NCI-H128 (cell line): ENCODE measurements at regions not wholly inside any gene's neighbourhood (a gene's known extent, or its start where the extent isn't known, plus 50 kb on each side); places are given as distances from the start of the nearest gene placed in this dataset.

Experiments
- DNase-seq: peaks from one replicate; lab custom pipeline; 2025; ENCODE audit not compliant: unreplicated experiment; lab: John Stamatoyannopoulos, UW

GRCh38 chr6:134866563-134866962, 83.3 kb downstream of the ALDH8A1 start:
- DNase-seq: no peak

GRCh38 chr6:134864558-134864957, 85.3 kb downstream of the ALDH8A1 start:
- DNase-seq: no peak

DNA sequence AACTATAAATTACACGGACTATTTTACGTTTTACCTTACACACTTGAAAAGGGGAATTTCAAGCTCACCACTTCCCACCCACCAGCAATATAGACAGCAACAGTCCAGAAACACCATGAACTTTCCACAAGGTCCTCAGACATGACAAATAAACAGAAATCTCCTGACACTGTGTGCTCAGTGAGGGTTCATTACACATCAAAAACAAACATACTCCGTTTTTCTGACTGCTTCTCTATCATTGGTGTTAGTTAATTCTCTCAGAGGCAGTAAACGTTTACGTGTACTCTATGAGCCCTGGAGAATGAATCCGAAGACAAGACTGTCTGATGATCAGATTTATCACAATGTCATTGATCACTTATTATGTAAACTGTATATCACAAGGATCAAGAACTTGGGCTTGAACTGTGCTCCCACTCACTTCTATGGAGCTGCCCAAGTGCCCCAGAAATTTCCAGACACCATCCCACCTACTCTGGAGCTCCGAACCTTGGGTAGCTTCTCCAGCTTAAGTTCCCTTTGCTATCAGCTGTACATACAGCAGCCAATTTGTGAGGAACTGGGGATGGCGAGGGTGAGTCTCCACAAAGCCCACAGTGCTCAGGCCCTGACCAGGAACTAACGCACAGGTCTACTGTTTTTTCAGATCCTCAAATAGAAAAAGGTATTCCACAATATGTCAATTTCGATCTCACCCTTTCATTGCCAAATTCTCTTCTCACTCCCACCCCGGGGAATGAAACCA, 86.0 kb downstream of the ALDH8A1 start:
- no peak for DNase-seq

- DNase-seq: no peak
Measured at GRCh38 chr6:134854366-134854765, 95.5 kb downstream of the ALDH8A1 start.

GRCh38 chr6:134853111-134854055, 96.5 kb downstream of the ALDH8A1 start:
- DNase-seq: no peak

GRCh38 chr6:134851548-134851947, 98.4 kb downstream of the ALDH8A1 start:
- DNase-seq: no peak

DNA sequence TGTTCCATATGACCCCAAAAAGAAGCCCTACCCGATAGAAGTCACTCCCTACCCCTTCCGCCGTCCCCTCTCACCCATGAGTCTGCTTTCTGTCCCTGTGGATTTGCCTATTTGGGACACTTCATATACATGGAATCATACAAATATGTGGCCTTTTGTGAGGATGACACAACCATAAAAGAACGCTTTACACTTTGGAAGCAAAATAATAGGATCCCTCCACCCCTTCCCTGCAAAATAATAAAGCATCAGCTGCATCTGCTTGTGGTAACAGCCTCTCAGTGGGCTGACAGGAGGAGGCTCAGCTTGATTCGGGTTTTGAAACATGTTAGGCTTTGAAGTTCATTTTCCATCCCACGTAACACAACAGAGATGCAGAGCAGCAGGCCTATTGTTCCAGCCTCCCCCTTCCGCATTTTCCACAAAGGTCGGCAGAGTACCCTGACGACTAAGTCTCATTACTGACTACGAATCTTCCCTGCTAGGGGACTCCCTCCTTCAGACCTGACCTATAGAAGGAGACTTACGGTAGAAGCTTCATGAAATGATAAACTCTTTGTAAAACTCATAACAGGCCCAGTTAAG, 99.1 kb downstream of the ALDH8A1 start:
- no peak for DNase-seq

- no peak for DNase-seq
Measured at GRCh38 chr6:134849920-134850447, 99.9 kb downstream of the ALDH8A1 start.

- DNase-seq: no peak
Measured at GRCh38 chr6:134848076-134848475, 101.8 kb downstream of the ALDH8A1 start.

- DNase-seq: no peak
Measured at GRCh38 chr6:134846865-134847264, 103.0 kb downstream of the ALDH8A1 start.

- DNase-seq: no peak
Measured at GRCh38 chr6:134846031-134846430, 103.9 kb downstream of the ALDH8A1 start.

DNA sequence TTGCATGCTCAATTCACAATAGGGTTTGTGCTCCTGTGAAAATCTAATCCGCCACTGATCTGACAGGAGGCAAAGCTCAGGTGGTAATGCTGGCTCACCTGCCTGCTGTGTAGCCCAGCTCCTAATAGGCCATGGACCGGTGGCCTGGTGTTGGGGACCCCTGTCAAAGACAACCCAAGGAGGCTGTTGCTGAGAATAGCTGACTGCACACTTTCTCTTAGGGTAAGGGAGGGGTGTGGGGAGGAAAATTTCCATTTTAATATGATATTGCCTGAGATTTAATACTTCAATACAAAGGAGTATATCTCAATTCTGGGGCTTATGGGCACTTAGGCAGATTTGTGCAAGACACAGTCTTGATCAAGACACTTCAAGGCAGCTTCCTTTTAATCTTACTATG, 105.8 kb downstream of the ALDH8A1 start:
- DNase-seq: no peak

DNA sequence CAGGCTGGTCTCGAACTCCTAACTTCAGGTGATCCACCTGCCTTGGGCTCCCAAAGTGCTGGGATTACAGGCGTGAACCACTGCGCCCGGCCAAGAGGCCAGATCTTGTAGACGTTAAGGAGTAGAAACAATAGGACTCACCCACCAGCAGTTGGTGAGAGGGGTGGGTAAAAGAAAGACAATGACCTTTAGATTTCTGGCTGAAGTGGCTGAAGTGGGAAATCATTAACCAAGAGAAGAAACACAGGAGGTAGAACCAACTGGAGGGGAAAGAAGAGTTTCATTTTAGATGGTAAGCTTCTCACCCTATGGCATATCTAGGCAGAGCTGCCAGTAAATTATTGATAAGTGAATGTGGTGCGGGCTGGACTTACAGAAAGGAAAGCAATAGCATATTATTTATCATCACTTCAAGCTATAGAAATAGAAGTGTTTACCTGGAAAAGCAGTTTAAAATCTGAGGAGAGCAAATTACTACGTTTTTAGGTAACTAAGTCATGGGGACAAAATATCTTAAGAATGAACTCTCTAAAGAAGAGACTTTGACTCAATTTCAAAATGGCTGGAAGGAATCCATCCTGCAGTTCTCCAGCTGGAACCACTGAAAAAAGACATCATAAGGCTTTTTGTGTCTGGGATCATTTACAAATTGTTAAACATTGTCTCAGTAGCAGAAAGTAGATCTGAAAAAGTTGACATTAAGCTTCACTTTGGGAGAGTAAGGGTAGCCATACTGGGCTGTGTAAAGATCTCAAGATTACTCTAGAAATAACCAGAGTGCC, 109.6 kb downstream of the ALDH8A1 start:
- no peak for DNase-seq

GRCh38 chr6:134835993-134836392, 113.9 kb downstream of the ALDH8A1 start:
- DNase-seq: no peak

DNA sequence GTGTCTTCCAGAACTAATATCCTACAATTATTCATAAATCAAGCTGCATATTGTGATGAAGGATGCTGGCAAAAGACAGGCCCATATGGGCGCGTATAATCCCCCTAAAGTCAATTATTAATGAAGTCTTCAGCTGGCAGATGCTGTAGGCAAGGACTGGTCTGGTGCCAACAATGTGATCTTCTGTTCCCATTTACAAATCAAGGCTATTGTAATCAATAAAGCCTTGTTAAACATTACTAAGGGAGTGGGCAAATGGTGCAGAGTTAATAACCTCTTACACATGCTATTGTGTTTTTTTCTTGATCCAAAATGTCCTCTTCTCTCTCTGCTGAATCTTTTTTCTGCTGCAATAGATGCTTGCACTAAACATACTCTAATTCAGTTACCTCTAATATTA, 119.0 kb downstream of the ALDH8A1 start:
- DNase-seq: no peak

DNA sequence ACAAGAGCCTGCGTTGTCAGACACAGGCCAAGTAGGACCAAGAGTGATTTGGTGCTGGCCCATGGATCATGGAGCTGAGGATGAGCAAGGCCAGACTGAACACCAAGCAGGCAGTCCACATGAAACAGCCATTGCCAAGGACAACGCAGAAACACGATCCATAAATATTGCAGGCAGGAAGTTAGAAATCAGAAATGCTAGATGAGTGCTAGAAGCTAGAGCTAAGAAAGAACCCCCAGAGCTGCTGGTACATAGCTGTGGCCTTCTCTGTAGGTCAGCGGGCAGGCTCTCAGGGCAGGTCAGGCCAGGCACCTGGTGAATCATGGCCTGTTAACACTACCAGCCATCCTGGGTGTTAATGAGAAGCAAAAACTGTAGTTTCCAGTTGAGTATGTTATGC, 119.7 kb downstream of the ALDH8A1 start:
- DNase-seq: no peak

GRCh38 chr6:134828641-134829040, 121.3 kb downstream of the ALDH8A1 start:
- DNase-seq: no peak

DNA sequence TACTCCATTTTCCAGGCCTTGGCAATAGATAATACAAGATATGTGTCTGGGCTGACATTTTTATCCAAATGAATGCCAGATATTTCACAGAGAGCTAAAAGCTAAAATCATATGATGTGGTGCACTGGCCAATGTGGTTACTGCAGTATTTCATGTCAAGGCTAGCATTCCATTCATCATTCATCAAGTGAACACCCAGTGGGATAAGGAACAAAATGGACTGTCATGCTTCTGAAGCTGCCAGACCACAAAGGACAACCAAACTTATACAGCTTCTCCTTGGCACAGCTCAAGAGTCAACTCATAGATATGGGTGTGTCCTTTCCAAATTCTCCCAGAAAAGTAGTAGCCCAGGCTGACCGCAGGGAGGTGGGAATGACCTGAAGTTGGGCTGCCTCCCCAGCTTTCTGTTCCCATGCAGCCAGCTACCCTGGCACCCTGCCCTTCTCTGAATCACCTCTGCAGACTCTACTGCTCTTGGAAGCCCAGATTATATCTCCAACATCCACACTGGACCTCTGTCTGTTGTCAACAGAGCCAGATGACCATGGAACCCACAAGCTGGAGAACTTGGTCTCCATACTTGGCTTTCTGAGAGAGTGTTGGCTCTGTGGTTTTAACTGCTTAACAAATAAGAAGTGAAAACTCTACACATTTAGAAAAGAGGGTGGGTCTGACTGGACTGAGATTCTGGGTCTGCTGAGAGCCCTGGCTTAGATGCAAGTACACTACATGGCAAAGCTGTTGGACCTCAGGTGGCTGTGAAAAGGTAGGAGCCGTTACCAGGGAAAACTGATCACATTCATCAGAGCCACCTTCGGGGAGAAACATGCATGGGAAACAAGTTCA, 122.8 kb downstream of the ALDH8A1 start:
- no peak for DNase-seq

DNA sequence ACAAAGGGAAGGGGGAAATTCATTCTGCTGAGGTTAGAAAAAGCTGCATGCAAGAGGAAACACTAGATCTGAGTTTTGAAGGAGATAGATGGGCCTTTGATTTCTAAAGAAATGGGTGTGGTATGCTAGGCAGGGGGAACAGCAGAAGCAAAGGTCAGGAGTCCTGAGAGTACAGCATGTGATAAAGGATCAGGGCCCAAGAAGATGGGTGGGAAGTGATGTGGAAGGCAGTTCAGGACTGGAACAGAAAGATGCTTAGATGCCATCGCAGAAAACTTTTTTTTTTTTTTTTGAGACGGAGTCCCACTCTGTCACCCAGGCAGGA, 126.2 kb downstream of the ALDH8A1 start:
- DNase-seq: no peak
